Tongue (tissue), 1 donor: ENCODE measurements at regions not wholly inside any gene's neighbourhood (a gene's known extent, or its start where the extent isn't known, plus 50 kb on each side); places are given as distances from the start of the nearest gene placed in this dataset.
"Not testable (repeated sequence)": the region's sequence is repeated elsewhere in the genome, so short reads cannot be mapped to it uniquely, and the experiment has no call there.

ENCODE experiments used
- DNase-seq: peaks from one replicate; pipeline ENCODE4 v3.0.0-alpha.2; 2015

DNA sequence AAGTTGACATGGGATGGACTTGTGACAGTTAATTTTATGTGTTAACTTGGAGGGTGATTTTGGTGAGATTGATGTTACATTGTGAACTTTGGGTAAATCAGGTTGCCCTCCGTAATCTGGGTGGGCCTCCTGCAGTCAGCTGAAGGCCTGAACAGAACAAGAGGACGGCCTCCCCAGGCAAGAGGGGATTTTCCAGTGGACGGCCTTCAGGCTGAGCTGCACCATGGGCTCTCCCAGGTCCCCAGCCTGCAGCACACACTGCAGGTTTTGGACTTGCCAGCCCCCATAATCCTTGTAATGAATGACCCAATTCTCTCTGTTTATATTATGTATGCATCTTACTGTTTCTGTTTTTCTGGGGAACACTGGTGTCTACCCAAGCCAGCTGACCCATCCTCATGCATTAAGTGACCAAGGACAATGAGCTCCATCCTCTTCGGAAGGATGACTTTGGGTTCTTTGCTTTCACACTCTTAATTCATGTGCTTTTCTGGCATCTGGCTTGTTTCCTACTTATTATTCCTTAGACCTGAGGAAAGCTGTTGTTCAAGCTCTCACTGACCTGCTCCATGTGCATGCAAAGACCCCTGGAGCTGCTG lies 64.2 kb downstream of the DACT2 start:
- DNase-seq, result no peak

DNA sequence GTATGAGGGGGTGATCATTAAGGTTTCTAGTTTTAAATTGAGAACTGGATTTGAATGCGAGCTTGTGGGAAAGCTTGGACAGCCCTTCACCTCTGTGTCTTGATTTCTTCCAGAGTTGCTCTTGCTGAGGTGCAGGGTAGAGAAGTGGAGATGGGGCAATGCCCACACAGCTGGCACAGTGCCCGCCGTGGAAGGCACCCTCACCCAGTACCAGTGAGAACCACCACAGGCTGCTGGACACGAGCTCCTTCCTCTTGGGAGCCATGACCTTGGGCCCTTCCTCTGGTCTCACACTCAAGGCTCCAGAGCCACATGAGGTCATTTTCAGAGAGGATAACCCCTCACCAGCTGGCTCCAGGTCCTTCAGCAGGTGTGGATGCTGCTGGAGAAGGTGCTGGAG lies 67.3 kb downstream of the DACT2 start:
- DNase-seq, result no peak

DNA sequence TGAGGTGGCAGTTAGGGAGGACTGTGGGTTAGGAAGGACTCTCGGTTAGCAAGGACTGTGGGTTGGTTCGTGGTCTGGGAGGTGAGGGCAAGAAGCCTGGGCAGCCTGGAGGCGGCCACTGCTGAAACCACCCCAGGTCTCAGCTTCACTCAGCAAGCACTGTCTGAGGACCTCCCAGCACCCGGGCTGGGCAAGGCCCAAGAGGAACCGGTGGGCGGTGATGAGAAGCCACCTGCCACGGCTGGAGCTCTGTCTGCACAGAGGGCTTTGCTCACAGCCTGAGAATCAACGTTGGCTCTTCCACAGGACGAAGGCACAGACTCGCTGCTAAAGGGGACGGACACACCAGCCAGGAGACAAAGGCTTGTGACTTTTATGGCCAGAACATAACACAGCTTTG lies 69.3 kb downstream of the DACT2 start:
- DNase-seq, result no peak

DNA sequence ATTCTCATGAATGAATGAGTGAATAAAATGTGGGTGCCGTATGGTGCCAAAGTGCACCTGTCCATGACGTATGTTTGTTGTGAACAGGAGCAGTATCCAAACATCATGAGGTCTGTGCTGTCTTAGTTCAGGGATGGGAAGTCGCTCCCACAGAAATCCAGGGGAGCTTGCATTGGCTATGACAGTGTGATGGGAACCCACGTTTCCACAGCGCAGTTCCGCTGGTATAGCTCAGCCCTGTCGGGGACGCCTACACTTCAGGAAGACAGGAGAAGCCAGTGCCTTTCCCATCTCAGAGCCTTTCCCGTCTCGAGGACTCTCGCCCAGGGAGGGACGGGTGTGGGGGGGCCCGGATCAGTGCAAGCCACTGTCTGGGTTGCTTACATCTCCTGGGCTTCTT lies 69.8 kb downstream of the DACT2 start:
- DNase-seq, result no peak

DNA sequence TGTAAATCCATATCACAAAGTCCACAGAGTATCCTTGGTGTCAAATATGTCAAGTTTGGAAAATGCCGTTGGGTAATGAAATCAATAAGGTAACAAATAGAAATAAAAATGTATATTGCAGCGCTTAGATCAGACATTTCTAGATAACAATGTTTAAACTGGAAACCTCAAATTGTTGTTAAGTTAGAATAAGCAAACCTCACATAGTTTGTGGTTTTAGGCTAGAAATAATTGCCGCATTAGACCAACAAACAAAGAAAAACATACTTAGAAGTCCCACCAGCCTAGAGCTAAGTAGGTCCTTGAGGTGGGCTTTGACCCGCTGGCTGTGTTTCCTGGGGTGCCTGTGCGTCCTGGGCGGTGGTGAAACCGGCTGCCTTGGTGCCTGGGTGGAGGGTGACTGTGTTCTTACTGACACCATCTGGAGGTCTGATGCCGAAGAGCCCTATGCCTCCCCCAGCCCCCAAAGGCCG lies 71.4 kb downstream of the DACT2 start:
- no peak for DNase-seq

DNA sequence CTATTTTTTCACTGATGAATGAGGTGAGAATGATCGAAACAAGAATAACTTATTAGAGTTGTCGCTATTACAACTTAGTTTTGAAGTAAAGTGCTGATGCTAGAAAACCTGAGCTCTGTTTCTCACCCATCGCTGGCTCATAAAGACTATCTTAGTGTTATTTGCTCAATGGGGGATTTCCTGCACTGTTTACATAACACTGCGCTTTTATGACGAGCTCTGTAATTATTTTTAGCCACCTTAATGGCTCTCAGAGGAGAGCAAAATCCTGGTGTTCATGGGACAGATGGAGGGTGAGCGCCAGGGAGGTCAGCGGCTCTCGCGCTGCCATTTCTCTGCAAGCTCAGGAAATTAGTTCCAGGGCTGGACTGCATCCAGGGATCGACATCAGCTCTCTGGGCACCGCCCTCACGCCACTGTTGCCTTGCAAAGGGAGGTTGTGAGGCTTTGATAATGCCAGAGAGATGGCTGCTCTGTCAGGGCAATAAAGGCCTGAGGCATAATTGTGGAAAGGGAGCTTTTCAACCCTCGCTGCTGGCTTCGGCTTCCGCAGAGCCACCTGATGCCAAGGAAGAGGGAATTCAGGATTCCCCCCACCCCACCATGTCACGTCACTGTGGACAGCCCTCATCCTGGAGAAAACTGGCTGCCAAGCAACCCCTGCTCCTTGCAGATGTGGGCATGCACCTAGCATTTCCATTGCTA lies 72.0 kb downstream of the DACT2 start:
- peak; percentile 86 for DNase-seq

DNA sequence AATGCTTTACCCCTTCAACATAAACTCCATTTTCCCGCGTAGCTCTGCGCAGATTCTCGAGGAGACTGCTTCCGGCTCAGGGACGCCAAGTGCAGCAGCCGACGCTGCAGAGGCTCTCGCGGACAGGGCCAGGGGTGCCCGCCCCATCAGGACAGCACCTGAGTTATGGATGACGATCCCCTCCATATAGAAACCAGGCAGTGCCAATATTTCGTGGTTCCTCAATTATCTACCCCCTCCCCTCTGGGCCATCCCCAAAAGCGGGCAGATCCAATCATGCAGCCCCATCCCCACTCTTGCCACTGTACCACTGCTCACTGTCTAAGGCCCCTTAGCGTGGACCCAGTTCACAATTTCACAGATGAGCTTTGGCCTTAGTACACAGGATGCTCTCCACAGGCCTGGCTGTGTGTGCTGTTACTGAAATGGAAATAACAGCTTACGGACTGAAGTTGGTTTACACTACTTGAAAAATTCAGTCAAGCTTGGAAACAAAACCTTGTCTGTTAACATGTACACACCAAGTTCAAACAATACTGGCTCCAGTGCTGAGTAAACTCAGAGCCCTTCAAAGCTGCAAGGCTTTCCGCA lies 74.5 kb downstream of the DACT2 start:
- no peak for DNase-seq

DNA sequence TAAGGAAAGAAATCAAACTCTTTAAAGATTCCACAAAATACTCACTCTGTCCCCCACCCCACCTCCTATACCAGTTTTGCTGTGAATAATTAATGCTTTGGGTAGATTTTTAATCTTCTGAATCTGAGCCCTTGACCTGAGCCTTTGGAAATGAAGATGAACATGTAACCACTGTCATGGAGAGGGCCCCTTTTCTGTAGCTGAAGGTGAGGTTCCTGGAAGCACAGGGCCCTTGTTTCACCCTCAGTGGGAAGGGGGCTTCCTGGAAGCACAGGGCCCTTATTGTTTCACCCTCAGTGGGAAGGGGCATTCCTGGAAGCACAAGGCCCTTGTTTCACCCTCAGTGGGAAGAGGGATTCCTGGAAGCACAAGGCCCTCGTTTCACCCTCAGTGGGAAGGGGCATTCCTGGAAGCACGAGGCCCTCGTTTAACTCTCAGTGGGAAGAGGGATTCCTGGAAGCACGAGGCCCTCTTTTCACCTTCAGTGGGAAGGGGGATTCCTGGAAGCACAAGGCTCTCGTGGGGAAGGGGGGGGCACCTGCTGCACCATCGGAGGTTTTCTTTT lies 75.7 kb downstream of the DACT2 start:
- DNase-seq, result no peak

DNA sequence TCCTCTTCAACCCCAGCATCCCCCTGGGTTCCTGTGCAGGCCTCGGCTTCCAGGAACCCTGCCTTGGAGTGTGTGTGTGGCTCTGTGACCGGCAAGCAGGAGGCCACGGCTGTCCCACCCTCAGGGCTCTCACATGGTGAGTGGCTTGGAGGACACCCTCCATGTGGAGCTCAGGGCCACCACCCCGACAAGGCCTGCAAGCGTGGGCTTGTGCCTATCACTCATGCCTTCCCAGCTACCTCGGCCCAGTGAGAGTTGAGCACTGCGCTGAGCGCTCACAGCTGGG lies 76.7 kb downstream of the DACT2 start:
- DNase-seq, result no peak

DNA sequence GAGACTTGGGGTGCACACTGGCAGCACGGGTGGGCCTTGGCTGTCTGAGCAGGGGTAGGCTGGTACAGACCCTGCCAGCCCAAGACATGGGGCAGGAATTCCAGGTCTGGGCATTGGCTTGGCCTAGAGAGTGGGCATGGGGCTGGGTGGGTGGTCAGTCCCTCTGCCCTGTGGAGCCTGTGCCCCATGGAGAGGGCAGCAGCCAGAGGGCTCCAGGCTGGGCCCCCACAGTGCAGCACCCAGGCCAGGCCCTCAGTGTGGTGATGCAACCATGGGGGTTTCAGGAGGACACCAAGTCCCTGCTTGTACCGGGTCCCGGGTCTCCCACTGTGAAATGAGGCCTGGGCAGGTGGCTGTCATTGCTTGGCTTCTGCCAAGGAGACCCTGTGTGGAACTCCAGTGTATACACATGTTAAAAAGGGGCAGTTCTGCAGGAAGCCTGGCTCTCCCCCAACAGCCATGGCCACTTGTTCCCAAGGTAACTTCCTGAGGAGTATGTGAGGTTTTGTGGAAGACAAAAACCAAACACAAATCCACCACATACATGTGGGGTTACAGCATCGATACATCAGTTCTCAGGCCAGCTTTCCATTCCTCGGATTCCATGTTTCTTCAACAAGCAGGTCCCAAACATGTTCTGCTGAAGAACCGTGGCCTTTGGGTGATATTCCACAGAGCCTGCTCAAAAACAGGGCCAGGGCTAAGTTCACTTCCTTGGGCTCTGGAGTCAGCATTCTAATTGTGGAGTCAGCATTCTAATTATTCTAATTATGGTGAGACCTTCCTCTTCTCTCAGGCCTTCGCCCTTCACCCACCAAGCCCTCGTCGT lies 77.3 kb downstream of the DACT2 start:
- no peak for DNase-seq

DNA sequence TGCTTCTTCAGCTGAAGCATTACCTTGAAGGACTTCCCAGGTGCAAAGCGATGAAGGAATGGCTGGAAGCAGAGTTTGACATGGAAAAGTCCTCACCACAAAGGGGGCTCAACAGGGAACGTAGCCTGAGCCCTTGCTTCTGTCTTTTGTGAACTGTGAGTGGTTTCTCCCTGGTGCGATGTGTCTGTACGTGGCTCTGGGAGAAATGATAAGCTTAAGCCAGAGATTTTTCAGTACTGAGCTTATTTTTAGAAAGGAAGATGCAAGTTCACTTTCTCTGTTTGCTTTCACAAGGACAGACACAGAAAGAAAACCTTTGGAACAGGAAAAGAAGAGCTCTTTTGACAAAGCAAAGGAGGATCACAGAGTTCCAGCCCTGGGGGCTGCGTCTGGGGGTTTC lies 79.4 kb downstream of the DACT2 start:
- no peak for DNase-seq

DNA sequence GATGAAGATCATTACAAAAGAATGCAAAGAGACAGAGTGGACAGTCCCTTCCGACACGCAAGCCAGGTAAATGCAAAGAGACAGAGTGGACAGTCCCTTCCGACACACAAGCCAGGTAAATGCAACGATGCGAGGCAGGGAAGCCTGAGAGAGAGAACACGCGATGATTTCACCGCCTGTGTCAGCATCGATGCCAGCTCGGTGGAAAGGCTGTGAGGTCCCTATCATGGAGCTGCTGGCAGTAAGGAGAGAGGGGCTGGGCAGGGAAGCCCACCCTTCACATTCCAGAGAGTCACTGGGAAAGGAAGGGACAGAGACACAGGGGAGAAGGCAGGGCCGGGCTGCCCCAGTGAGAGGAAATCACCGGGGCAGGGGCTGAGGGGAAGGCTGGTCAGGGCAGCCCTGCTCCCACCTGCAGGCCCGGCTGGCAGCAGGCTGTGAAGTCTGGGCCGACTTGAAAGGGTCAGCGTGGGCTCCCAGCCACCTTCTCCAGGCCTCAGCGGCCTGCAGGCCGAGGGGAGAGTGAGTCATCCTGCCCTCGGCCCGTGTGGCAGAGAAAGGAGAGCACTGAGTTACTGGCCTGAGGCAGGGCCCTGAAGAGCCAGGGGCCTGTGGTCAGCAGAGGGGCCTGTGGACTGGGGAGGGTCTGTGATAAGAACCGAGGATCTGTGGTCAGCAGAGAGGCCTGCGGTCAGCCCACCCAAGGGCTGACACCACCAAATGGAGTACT lies 80.4 kb downstream of the DACT2 start:
- no peak for DNase-seq

DNA sequence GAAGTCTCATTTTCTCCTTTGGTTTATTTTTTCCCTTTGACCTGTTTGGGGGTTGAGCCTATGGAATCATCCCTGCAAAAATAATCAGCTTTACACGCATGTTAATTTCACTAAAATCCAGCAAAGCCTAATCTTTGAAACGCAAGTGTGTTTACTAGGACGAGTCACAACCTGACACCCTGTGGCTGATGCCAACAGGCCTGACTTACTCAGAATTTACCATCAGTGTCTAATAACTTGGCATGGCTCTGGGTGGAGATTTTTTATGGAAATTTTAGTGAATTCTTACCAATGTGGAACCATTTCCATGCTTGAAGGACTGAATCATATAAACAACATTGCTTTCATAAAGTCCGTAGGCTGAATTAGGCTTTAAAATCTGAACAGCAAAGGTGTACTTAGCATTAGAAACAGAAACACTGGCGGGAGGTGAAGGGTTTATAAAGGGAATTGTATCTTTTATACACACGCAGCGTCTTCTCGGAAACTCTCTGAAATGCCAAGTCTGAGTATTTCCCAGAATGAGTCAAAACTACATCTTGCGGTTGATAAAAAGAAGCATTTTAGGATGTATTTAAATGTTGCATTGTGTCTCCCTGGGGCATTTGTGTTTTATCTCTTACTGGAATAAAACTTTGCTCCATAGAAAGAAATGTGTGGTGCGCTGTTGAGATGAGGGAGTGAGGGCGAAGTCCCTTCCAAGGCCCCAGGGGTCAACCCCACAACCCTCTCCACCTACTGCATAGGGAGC lies 81.2 kb downstream of the DACT2 start:
- DNase-seq, result peak; percentile 75

DNA sequence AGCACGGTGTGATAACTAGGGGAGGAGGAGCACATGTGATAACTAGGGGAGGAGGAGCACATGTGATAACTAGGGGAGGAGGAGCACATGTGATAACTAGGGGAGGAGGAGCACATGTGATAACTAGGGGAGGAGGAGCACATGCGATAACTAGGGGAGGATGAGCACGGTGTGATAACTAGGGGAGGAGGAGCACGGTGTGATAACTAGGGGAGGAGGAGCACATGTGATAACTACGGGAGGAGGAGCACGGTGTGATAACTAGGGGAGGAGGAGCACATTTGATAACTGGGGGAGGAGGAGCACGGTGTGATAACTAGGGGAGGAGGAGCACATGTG lies 85.7 kb downstream of the DACT2 start:
- not testable (repeated sequence) for DNase-seq

DNA sequence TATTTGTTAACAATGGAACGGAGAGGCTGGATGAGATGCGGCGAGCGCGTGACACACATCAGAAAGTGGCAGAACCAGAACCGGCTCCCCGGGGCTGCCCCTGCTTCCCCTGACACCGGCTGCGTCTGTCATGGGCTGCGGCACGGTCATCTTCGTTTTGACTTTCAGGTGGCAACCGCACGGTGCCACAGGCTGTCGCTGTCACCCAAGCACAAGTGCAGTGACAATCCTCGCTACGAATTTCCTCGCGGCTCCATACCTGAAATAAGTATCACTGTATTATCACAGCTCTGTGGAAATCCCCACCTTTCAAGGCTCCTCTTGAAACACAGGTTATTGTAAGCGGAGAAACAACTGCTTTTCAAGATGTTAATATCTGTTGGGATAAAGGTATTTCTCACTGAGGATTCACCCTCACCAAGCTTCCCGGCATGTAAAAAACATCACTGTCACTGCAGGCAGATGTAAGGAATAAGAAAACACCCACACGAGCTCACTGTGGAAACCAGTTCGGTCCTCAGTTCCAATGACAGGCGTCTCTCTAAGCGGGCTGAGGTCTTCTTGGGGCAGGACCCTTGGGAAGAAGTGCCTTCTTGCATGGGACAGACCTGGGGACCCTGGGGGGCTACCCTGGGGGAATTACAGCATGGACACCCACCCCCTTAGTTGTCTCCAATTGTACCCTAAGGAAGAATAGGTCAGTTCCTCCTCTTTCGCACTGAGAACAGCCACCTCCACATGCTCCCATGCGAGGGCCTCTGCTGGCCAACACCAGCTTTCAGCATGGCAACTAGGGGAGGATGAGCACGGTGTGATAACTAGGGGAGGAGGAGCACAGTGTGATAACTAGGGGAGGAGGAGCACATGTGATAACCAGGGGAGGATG lies 86.3 kb downstream of the DACT2 start:
- DNase-seq, result no peak

DNA sequence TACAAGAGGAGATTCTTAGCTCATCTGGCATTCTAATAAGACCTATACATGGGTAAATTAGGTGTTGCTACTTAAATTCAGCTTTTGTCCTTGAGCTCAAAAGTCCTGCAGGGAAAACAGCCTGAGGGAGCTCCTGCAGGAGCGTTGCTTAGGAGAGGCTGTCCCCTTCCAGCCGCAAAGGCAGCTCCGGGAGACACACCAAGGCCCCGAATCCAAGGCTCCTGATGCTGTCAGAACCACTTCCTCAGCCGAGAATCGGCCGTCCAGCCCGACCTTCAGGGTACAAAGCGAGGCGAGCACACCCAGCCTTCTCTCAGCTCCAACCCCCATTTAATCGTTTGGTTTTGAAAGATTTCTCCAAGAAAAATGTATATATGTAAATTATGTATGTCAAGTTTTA lies 87.0 kb downstream of the DACT2 start:
- DNase-seq, result no peak

DNA sequence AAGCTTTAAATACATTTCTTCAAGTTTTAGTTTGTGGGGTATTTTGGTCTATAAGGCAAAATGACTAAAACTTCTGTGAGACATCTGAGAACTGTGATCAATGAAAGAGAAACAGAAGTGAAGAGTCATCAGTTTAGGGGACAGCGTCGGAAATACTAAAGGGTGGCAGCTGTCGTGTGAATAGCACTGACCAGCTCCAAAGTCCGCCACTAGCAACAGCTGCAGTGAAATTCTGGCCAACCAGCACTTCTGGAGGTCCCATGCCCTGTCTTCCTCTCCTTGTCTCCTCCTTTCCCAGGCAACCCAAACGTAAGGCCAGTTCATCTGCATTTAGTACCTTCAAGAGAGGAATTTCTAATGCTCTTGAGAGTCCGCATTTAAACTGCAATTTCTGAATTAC lies 87.5 kb downstream of the DACT2 start:
- peak; percentile 77 for DNase-seq

DNA sequence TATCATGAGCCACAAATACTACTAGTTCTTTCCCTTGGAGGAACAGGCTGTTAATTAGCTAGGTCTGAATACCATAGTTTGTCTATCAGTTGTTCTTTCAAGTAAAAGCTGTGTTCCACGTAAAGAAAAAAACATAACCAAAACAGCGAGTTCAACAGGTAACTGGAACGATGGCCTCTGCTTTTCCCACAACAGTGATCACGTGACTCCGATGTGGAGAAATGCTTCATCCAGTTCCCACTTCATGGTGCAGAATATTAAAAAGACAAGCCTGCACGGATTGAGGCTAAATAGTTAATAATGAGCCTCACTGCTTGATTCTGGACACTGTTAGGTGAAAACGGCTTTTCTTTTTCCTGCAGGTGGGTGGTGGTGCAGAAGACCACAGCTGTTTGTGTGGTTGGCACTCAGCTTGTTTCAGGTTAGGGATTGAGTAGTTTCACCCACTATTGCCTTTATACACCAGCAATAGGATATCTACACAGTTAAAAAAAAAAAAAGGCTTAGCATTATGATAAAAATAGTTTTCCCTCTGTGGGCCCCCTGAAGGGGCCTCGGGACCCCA lies 88.1 kb downstream of the DACT2 start:
- DNase-seq, result no peak

DNA sequence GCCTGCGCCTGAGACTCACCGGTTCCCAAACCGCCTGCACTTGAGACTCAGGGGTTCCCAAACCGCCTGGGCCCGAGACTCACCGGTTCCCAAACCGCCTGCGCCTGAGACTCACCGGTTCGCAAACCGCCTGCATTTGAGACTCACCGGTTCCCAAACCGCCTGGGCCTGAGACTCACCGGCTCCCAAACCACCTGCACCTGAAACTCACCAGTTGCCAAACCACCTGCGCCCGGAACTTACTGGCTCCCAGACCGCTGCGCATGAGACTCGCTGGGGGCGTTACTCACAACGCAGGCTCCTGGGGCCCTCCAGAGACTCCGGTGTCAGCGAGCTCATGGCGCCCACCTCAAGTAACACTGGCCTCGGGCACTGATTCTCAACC lies 90.2 kb downstream of the DACT2 start:
- no peak for DNase-seq

DNA sequence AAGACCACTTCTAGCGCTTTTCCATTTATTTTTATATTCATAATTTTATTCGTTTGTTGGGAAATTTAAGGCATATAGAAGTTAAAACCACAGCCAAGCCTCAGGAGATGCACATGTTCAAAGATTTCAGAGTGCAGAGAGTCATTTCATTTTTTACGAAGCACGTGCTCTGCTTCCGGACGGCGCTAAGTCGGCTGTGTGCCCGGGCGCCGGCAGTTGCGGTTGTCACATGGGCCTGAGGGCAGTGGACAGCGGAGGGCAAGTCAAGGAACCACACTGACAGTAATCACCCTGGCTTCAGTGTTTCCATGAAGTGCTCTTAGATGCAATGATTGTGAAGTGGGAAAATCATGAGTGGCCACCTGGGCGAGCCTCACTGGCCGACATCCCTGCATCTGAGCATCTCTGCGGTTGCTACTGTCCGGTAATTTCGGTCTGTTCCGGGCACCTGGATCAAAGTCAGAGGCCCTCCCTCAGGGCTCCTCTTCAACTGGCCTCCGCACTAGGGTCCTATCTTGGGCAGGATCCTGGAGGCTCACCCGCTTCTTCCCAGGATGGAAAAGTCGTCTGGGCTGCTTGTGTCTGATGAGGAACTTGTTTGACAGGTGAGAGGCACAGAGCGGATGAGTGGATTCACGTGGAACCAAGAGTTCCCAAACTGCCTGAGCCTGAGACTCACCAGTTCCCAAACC lies 90.8 kb downstream of the DACT2 start:
- DNase-seq, result no peak
